Forelimb muscle (tissue), 1 donor: ENCODE measurements at regions not wholly inside any gene's neighbourhood (a gene's known extent, or its start where the extent isn't known, plus 50 kb on each side); places are given as distances from the start of the nearest gene placed in this dataset.
A peak's percentile ranks its signal among the peaks of the same experiment; 100 is the strongest.

Source experiments
- DNase-seq: peaks from one replicate; pipeline ENCODE4 v3.0.0-alpha.2; 2013; ENCODE audit warnings: low read depth

- no peak for DNase-seq
Observed at GRCh38 chr21:22892028-22892427, 1893.8 kb downstream of the NCAM2 start.

DNA sequence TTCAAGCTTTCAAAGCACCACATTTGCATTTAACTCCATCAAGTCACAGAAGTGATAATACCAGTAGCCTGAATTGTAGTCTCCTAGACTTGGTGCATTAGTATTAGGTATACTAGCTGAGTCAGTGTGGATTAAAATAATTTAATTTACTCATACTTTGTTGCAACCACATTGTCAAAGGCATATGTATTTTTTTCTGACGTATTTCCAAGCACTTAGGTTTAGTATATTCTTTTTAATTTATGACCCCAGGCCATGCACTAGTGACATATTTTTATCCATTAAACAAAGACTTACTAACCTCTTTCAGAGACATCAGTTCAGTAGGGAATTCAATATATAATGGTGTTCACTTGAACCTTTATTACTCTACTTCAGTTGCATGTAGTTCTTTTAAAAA is 1894.5 kb downstream of the NCAM2 start:
- no peak for DNase-seq

GRCh38 chr21:22898051-22898665 is 1899.9 kb downstream of the NCAM2 start:
- no peak for DNase-seq

- no peak for DNase-seq
Observed at GRCh38 chr21:22900490-22900889, 1902.3 kb downstream of the NCAM2 start.

DNA sequence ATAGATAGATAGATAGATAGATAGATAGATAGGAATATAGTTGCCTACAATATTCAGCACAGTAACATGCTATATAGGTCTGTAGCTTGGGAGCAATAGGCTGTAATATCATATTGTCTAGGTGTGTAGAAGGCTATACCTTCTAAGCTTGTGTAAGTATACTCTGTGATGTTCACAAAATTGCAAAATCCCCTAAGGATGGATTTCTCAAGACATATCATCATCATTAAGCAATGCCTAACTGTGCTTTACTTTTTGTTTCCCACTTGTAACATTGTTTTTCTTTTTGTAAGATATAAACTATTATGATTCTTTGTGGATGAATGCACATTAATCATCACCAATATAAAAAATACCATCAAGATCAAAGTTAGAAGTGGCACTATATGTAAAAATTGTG is 1905.6 kb downstream of the NCAM2 start:
- DNase-seq: no peak

- no peak for DNase-seq
Observed at GRCh38 chr21:22904385-22904784, 1906.2 kb downstream of the NCAM2 start.

DNA sequence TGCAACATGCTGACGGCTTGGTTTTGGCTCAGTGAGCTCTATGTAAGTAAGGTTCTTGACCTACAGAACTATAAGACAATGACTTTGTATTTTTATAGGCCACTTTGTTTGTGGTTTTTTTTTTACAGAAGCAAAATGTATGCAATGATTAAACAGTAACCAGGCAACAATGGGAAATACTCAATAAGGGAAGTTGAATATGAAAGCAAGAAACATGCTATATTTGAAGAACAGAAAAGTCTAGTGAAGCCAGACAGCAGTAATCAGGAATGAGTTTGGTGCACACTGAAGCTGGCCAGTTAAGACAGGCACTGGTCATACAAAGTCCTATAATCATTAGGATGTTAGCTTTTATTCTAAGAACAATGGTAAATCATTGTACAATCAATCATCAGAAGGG is 1926.8 kb downstream of the NCAM2 start:
- DNase-seq: no peak

DNA sequence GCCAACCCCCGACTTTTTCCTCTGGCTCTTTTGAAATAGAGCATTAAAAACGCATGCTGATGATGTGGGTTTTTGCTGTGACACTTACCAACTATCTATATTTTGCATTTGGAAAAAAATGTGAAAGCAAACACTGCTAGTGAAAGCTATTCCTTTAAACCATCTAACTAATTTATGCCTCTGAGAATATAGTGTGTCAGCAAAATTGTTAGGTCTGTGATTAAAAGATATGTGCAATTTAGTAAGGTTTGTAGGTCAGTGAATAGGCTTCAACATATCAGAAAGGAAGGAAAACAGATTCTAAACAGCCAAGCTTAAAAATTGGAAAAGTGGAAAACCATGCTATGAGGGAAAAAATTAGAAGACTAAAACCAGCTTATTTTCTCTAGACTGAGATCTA is 1929.3 kb downstream of the NCAM2 start:
- no peak for DNase-seq

GRCh38 chr21:22941779-22942490 is 1943.7 kb downstream of the NCAM2 start:
- no peak for DNase-seq

GRCh38 chr21:22955559-22955958 is 1957.3 kb downstream of the NCAM2 start:
- no peak for DNase-seq

- peak; percentile 13 for DNase-seq
Observed at GRCh38 chr21:22961258-22961657, 1963.0 kb downstream of the NCAM2 start.

GRCh38 chr21:22965455-22966135 is 1967.4 kb downstream of the NCAM2 start:
- DNase-seq: no peak

DNA sequence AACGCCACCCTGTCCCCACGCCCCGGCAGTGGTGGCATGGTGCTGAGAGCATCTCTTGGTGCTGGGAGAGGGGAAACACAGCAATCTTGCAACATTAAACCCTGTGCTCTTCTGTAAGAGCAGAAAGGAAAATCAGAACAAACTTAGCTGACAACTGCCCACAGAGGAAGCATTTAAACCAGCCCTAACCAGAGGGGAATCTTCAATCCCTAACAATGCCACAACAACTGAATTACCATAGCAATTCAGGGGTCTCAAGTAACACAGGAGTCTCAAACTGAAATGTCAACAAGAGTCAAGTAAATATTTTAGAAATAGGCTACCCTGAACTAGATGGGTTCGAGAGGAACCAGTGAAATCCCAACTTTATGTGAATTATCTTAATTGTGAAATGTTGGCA is 1983.6 kb downstream of the NCAM2 start:
- DNase-seq: no peak

GRCh38 chr21:22993144-22993543 is 1994.9 kb downstream of the NCAM2 start:
- no peak for DNase-seq

DNA sequence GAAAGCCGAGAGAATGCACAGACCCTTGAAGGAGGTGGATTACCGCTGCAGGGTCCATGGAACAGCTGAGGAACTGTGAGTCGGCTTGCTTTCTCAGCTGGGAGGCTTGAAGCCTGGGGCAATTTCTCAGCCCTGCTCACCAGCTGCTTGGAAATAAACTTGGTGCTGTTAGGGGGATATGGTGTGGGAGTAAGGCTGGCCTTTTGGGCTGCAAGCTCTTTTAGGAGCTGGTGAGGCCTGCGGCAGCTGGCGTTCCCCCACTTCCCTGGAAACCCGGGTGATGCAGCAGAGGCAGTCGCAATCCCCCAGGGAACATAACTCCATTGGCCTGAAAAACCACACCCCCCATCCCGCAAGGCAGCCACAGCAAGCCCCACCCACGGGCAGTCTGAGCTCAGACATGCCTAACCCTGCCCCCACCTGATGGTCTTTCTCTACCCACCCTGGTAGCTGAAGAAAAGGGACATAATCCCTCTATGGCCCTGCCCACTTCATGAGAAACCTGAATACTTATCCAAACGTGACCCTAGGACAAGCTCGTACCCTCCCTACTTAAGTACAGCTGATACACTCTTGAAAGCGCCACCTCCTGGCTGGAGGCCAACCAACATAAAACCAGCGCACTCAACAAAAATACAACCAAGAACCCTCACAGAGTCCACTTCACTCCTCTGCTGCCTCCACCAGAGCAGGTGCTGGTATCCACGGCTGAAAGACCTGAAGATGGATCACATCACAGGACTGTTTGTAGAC is 1995.8 kb downstream of the NCAM2 start:
- no peak for DNase-seq

DNA sequence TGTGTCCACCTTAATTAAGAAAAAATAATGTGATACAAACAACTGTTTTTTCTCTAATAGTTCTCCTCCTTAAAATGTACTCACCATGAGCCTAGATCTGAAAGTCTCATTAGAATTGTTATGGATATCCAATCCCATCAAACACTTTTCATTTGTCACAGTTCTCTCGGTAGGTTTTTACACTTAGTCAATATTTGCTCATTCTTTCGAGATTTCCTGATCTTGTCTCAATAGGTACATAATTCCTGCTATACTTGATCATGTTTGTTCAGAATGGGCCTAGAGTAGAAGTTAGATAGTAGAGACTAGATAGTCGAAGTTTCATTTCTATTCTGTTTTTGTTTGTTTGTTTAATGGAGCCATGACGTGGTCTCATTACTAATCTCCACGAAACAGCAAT is 2005.7 kb downstream of the NCAM2 start:
- no peak for DNase-seq

GRCh38 chr21:23008601-23009202 is 2010.5 kb downstream of the NCAM2 start:
- no peak for DNase-seq

DNA sequence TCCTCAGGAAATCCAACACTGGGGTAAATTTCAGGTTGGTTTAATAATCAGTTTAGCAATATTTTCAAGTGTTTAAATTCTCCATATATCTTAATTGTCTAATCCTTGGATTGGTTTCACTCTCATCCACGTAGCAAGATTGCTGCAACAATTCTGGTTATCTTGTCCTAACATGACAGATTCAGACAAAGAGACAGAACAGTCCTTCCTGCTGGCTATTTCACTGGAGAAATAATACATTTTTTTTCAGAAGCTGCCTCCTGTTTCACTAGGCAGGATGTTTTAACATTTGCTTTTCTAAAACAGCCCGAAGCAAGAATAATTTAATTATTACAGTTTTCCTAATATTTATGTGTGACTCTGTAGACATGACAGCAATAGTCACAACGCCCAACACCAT is 2011.2 kb downstream of the NCAM2 start:
- DNase-seq: no peak

- no peak for DNase-seq
Observed at GRCh38 chr21:23014021-23014420, 2015.8 kb downstream of the NCAM2 start.

GRCh38 chr21:23016617-23017016 is 2018.4 kb downstream of the NCAM2 start:
- no peak for DNase-seq

- no peak for DNase-seq
Observed at GRCh38 chr21:23017989-23018388, 2019.8 kb downstream of the NCAM2 start.

DNA sequence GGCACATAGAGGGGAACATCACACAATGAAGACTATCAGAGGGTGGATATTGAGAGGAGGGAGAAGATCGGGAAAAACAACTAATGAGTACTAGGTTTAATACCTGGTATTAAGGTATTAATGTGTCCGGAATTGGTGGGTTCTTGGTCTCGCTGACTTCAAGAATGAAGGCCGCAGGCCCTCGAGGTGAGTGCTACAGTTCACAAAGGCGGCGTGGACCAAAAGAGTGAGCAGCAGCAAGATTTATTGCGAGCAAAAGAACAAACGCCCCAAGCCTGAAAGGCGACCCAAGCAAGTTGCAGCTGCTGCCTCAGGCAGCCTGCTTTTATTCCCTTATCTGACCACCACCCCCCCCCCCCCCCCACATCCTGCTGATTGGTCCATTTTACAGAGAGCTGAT is 2022.8 kb downstream of the NCAM2 start:
- no peak for DNase-seq
